ENCODE measurements at regions not wholly inside any gene's neighbourhood (a gene's known extent, or its start where the extent isn't known, plus 50 kb on each side); places are given as distances from the start of the nearest gene placed in this dataset.

- TF ChIP-seq CTCF (IDR thresholded peaks at IDR 0.05; ENCODE audit: insufficient read depth, low read depth, low read length) = no peak
- H3K4me3 ChIP-seq (ENCODE audit: low read depth, low read length) = no peak overlapping the region
- no peak for DNase-seq (ENCODE audit: low read depth)
Observed at GRCh38 chr15:68500363-68501258, 68.6 kb upstream of the ITGA11 start.

GRCh38 chr15:68501259-68501591 is 69.3 kb upstream of the ITGA11 start:
- DNase-seq (ENCODE audit: low read depth) = no peak
- TF ChIP-seq CTCF (IDR thresholded peaks at IDR 0.05; ENCODE audit: insufficient read depth, low read depth, low read length) = no peak
- H3K4me3 ChIP-seq (ENCODE audit: low read depth, low read length) = no peak overlapping the region

- DNase-seq (ENCODE audit: low read depth) = no peak
Observed at GRCh38 chr15:68501616-68502015, 69.7 kb upstream of the ITGA11 start.

GRCh38 chr15:68502398-68502901 is 70.5 kb upstream of the ITGA11 start:
- DNase-seq (ENCODE audit: low read depth) = no peak
- H3K4me3 ChIP-seq (ENCODE audit: low read depth, low read length) = no peak overlapping the region
- TF ChIP-seq CTCF (IDR thresholded peaks at IDR 0.05; ENCODE audit: insufficient read depth, low read depth, low read length) = no peak

More at GRCh38 chr15:68501616-68502015, 69.7 kb upstream of the ITGA11 start:
- no peak for TF ChIP-seq CTCF (IDR thresholded peaks at IDR 0.05; ENCODE audit: insufficient read depth, low read depth, low read length)
- no peak overlapping the region for H3K4me3 ChIP-seq (ENCODE audit: low read depth, low read length)

- no peak for DNase-seq (ENCODE audit: low read depth)
- TF ChIP-seq CTCF (IDR thresholded peaks at IDR 0.05; ENCODE audit: insufficient read depth, low read depth, low read length) = no peak
Observed at GRCh38 chr15:68503213-68503612, 71.2 kb upstream of the ITGA11 start.

GRCh38 chr15:68503791-68504680 is 72.1 kb upstream of the ITGA11 start:
- TF ChIP-seq CTCF (IDR thresholded peaks at IDR 0.05; ENCODE audit: insufficient read depth, low read depth, low read length) = no peak
- H3K4me3 ChIP-seq (ENCODE audit: low read depth, low read length) = no peak overlapping the region
- peak; percentile 28 for DNase-seq (ENCODE audit: low read depth)

More at GRCh38 chr15:68503213-68503612, 71.2 kb upstream of the ITGA11 start:
- no peak overlapping the region for H3K4me3 ChIP-seq (ENCODE audit: low read depth, low read length)
